ENCODE measurements at regions not wholly inside any gene's neighbourhood (a gene's known extent, or its start where the extent isn't known, plus 50 kb on each side); places are given as distances from the start of the nearest gene placed in this dataset.

GRCh38 chr17:5888811-5889210, 181.4 kb upstream of the WSCD1 start:
- H3K4me1 ChIP-seq (ENCODE audit: control insufficient read depth, low read length): no peaks in the 10 kb centered on the region
- no peaks in the 10 kb centered on the region for H3K9me3 ChIP-seq (ENCODE audit: control insufficient read depth, insufficient read depth, low read length)
- H3K27ac ChIP-seq (ENCODE audit: low read depth, low read length): no peak overlapping the region
- H3F3A ChIP-seq (ENCODE audit: control insufficient read depth, insufficient read depth): no peaks in the 10 kb centered on the region
- H3K79me2 ChIP-seq (ENCODE audit: control insufficient read depth, low read length): no peaks in the 10 kb centered on the region
- no peaks in the 10 kb centered on the region for H4K20me1 ChIP-seq (ENCODE audit: control insufficient read depth, insufficient read depth, low read depth, low read length)
- H3K4me3 ChIP-seq (ENCODE audit: low read length): no peak overlapping the region
- no peak overlapping the region for H3K4me2 ChIP-seq (ENCODE audit: low read length)
- H3K36me3 ChIP-seq (ENCODE audit: control insufficient read depth, low read length): no peaks in the 10 kb centered on the region
- TF ChIP-seq EZH2phosphoT487 (IDR thresholded peaks at IDR 0.05; ENCODE audit: borderline replicate concordance, low read length) (no peak), CTCF (IDR thresholded peaks at IDR 0.05; ENCODE audit: low read depth, low read length, poor library complexity, severe bottlenecking) (no peak)
- H3K9me2 ChIP-seq (replicated peaks; ENCODE audit: control insufficient read depth, low read length): no peaks in the 10 kb centered on the region
- H3K27me3 ChIP-seq (ENCODE audit: control insufficient read depth, low read length): 0 out of 2 replicates have a peak, but pooled peaks cover 2% of the 10 kb centered on the region

- H4K20me1 ChIP-seq (ENCODE audit: control insufficient read depth, insufficient read depth, low read depth, low read length): no peaks in the 10 kb centered on the region
- H3F3A ChIP-seq (ENCODE audit: control insufficient read depth, insufficient read depth): no peaks in the 10 kb centered on the region
- 0 out of 2 replicates have a peak, but pooled peaks cover 2% of the 10 kb centered on the region for H3K27me3 ChIP-seq (ENCODE audit: control insufficient read depth, low read length)
- H3K79me2 ChIP-seq (ENCODE audit: control insufficient read depth, low read length): no peaks in the 10 kb centered on the region
- TF ChIP-seq CTCF (IDR thresholded peaks at IDR 0.05; ENCODE audit: low read depth, low read length, poor library complexity, severe bottlenecking) (no peak), EZH2phosphoT487 (IDR thresholded peaks at IDR 0.05; ENCODE audit: borderline replicate concordance, low read length) (no peak)
- no peak overlapping the region for H3K4me2 ChIP-seq (ENCODE audit: low read length)
- no peaks in the 10 kb centered on the region for H3K9me3 ChIP-seq (ENCODE audit: control insufficient read depth, insufficient read depth, low read length)
- no peaks in the 10 kb centered on the region for H3K36me3 ChIP-seq (ENCODE audit: control insufficient read depth, low read length)
- H3K4me1 ChIP-seq (ENCODE audit: control insufficient read depth, low read length): no peaks in the 10 kb centered on the region
- H3K27ac ChIP-seq (ENCODE audit: low read depth, low read length): no peak overlapping the region
- no peaks in the 10 kb centered on the region for H3K9me2 ChIP-seq (replicated peaks; ENCODE audit: control insufficient read depth, low read length)
- H3K4me3 ChIP-seq (ENCODE audit: low read length): no peak overlapping the region
These were observed 177.1 kb upstream of the WSCD1 start for GRCh38 chr17:5892921-5893675.

- H3K27ac ChIP-seq (ENCODE audit: low read depth, low read length): no peak overlapping the region
These were observed 176.4 kb upstream of the WSCD1 start for GRCh38 chr17:5893741-5894140.

More at GRCh38 chr17:5893741-5894140, 176.4 kb upstream of the WSCD1 start:
- Histone ChIP-seq H3K4me1 (ENCODE audit: control insufficient read depth, low read length) (no peaks in the 10 kb centered on the region), H3K36me3 (ENCODE audit: control insufficient read depth, low read length) (no peaks in the 10 kb centered on the region), H3K79me2 (ENCODE audit: control insufficient read depth, low read length) (no peaks in the 10 kb centered on the region), H3F3A (ENCODE audit: control insufficient read depth, insufficient read depth) (no peaks in the 10 kb centered on the region), H3K4me3 (ENCODE audit: low read length) (no peak overlapping the region), H3K9me2 (replicated peaks; ENCODE audit: control insufficient read depth, low read length) (no peaks in the 10 kb centered on the region), H3K9me3 (ENCODE audit: control insufficient read depth, insufficient read depth, low read length) (no peaks in the 10 kb centered on the region), H4K20me1 (ENCODE audit: control insufficient read depth, insufficient read depth, low read depth, low read length) (no peaks in the 10 kb centered on the region), H3K27me3 (ENCODE audit: control insufficient read depth, low read length) (0 out of 2 replicates have a peak, but pooled peaks cover 2% of the 10 kb centered on the region), H3K4me2 (ENCODE audit: low read length) (no peak overlapping the region)
- TF ChIP-seq EZH2phosphoT487 (IDR thresholded peaks at IDR 0.05; ENCODE audit: borderline replicate concordance, low read length) (no peak), CTCF (IDR thresholded peaks at IDR 0.05; ENCODE audit: low read depth, low read length, poor library complexity, severe bottlenecking) (no peak)
